KG1 (cell line): ENCODE measurements at regions not wholly inside any gene's neighbourhood (a gene's known extent, or its start where the extent isn't known, plus 50 kb on each side); places are given as distances from the start of the nearest gene placed in this dataset.

Experiments used
- DNase-seq: peaks from one replicate; lab custom pipeline; 2025; lab: John Stamatoyannopoulos, UW

GRCh38 chr5:175242207-175242606 is 201.8 kb downstream of the DRD1 start:
- no peak for DNase-seq

GRCh38 chr5:175238326-175238725 is 205.7 kb downstream of the DRD1 start:
- DNase-seq = no peak

- DNase-seq = no peak
Measured at GRCh38 chr5:175236176-175236575, 207.8 kb downstream of the DRD1 start.

- no peak for DNase-seq
Measured at GRCh38 chr5:175235251-175235960, 208.6 kb downstream of the DRD1 start.

GRCh38 chr5:175230299-175230698 is 213.7 kb downstream of the DRD1 start:
- DNase-seq = no peak

- DNase-seq = no peak
Measured at GRCh38 chr5:175226506-175226905, 217.5 kb downstream of the DRD1 start.

GRCh38 chr5:175223291-175223690 is 220.7 kb downstream of the DRD1 start:
- DNase-seq = no peak

GRCh38 chr5:175222621-175223020 is 221.4 kb downstream of the DRD1 start:
- DNase-seq = no peak

- no peak for DNase-seq
Measured at GRCh38 chr5:175220549-175220948, 223.4 kb downstream of the DRD1 start.

- no peak for DNase-seq
Measured at GRCh38 chr5:175219366-175219765, 224.6 kb downstream of the DRD1 start.

GRCh38 chr5:175216991-175217390 is 227.0 kb downstream of the DRD1 start:
- DNase-seq = no peak

- no peak for DNase-seq
Measured at GRCh38 chr5:175215906-175216305, 228.1 kb downstream of the DRD1 start.

GRCh38 chr5:175214152-175214551 is 229.8 kb downstream of the DRD1 start:
- no peak for DNase-seq

- no peak for DNase-seq
Measured at GRCh38 chr5:175211956-175212756, 231.8 kb downstream of the DRD1 start.

GRCh38 chr5:175207321-175208040 is 236.5 kb downstream of the DRD1 start:
- no peak for DNase-seq

GRCh38 chr5:175206669-175207068 is 237.3 kb downstream of the DRD1 start:
- no peak for DNase-seq

GRCh38 chr5:175202463-175203068 is 241.4 kb downstream of the DRD1 start:
- no peak for DNase-seq

- no peak for DNase-seq
Measured at GRCh38 chr5:175201393-175201792, 242.6 kb downstream of the DRD1 start.

GRCh38 chr5:175195698-175196656 is 248.0 kb downstream of the DRD1 start:
- DNase-seq = no peak

- DNase-seq = no peak
Measured at GRCh38 chr5:175181331-175181730, 262.7 kb downstream of the DRD1 start.

GRCh38 chr5:175170899-175171298 is 273.1 kb downstream of the DRD1 start:
- DNase-seq = no peak
